CD4-positive, alpha-beta T cell treated with Interleukin-2 at 100 ng/mL for 4 hours (primary cell): ENCODE measurements at regions not wholly inside any gene's neighbourhood (a gene's known extent, or its start where the extent isn't known, plus 50 kb on each side); places are given as distances from the start of the nearest gene placed in this dataset.

ENCODE experiments used
- DNase-seq: peaks from one replicate; pipeline ENCODE4 v3.0.0-alpha.2; 2020; ENCODE audit warnings: low spot score

- no peak for DNase-seq
Observed at GRCh38 chr2:219902891-219903552, 275.6 kb downstream of the SLC4A3 start.

GRCh38 chr2:219905640-219906039 is 278.2 kb downstream of the SLC4A3 start:
- DNase-seq: no peak

- DNase-seq: no peak
Observed at GRCh38 chr2:219906114-219907010, 278.9 kb downstream of the SLC4A3 start.

GRCh38 chr2:219907011-219907365 is 279.6 kb downstream of the SLC4A3 start:
- no peak for DNase-seq

GRCh38 chr2:219908538-219908937 is 281.1 kb downstream of the SLC4A3 start:
- DNase-seq: no peak

GRCh38 chr2:219911541-219911940 is 284.1 kb downstream of the SLC4A3 start:
- DNase-seq: no peak

GRCh38 chr2:219912491-219912921 is 285.1 kb downstream of the SLC4A3 start:
- DNase-seq: no peak

GRCh38 chr2:219914577-219914976 is 287.1 kb downstream of the SLC4A3 start:
- no peak for DNase-seq

GRCh38 chr2:219916281-219916680 is 288.9 kb downstream of the SLC4A3 start:
- DNase-seq: no peak

GRCh38 chr2:219916726-219917440 is 289.5 kb downstream of the SLC4A3 start:
- DNase-seq: no peak

- DNase-seq: no peak
Observed at GRCh38 chr2:219918254-219918653, 290.8 kb downstream of the SLC4A3 start.

- DNase-seq: no peak
Observed at GRCh38 chr2:219918944-219919343, 291.5 kb downstream of the SLC4A3 start.

- no peak for DNase-seq
Observed at GRCh38 chr2:219919506-219919905, 292.1 kb downstream of the SLC4A3 start.

GRCh38 chr2:219929835-219930234 is 302.4 kb downstream of the SLC4A3 start:
- no peak for DNase-seq

- no peak for DNase-seq
Observed at GRCh38 chr2:219939647-219940046, 312.2 kb downstream of the SLC4A3 start.

GRCh38 chr2:219944866-219945265 is 317.4 kb downstream of the SLC4A3 start:
- DNase-seq: no peak

GRCh38 chr2:219946021-219946420 is 318.6 kb downstream of the SLC4A3 start:
- no peak for DNase-seq

GRCh38 chr2:219946529-219946928 is 319.1 kb downstream of the SLC4A3 start:
- no peak for DNase-seq

- DNase-seq: no peak
Observed at GRCh38 chr2:219947575-219947974, 320.1 kb downstream of the SLC4A3 start.

- no peak for DNase-seq
Observed at GRCh38 chr2:219949053-219949452, 321.6 kb downstream of the SLC4A3 start.

- no peak for DNase-seq
Observed at GRCh38 chr2:219951099-219951498, 323.7 kb downstream of the SLC4A3 start.

- no peak for DNase-seq
Observed at GRCh38 chr2:219954331-219954730, 326.9 kb downstream of the SLC4A3 start.

- no peak for DNase-seq
Observed at GRCh38 chr2:219957820-219958219, 330.4 kb downstream of the SLC4A3 start.
